ENCODE measurements at regions not wholly inside any gene's neighbourhood (a gene's known extent, or its start where the extent isn't known, plus 50 kb on each side); places are given as distances from the start of the nearest gene placed in this dataset.

GRCh38 chr2:77649856-77650255 is 127.7 kb upstream of the LRRTM4 start:
- TF ChIP-seq CTCF (IDR thresholded peaks at IDR 0.05), result no peak
- no peak for TF ChIP-seq ZFX (IDR thresholded peaks at IDR 0.05; ENCODE audit: borderline replicate concordance)
